ENCODE measurements at regions not wholly inside any gene's neighbourhood (a gene's known extent, or its start where the extent isn't known, plus 50 kb on each side); places are given as distances from the start of the nearest gene placed in this dataset.

DNA sequence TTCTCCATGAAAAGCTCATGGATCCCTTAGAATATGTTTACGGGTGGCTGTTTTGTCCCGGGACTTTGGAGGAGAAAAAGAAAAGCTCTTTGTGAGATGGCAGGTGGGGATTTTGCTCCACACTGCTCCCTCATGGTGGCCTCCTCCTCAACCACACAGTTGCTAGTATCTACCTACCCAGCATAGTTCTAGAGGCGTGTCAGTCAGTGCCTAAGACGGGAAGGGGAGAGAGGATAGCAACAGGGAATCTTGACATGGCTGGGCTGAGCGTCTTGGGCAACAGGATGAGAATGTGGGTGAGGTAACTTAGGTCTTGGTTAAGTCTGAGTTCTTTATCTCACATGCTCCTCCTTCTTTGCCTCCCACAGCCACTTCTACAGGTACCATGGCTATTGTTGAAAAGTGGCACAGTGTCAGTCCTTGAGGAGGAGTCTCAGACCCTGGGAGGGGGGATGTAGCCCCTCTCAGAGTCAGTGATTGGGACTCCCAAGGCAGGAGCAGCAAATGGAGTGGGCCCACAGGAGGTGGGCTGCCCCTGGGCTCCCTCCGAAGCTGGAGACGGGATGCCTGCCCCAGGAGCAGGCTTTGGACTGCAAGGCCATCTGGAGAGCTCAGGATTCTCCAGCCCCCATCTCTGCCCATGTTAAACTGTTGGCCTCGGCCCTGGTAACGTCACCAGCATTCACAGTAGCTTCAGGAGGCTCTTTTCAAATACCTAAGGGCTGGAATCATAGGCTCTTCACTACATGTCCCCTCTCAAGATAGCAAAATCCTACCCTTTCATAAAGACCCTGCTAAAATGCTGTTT, 75.4 kb downstream of the TENT5C start:
- Histone ChIP-seq H3K27me3 (no peaks in the 10 kb centered on the region), H3K4me3 (no peak overlapping the region), H3K9me3 (no peaks in the 10 kb centered on the region), H3K4me1 (ENCODE audit: insufficient read depth) (peaks cover 6% of the 10 kb centered on the region), H3K36me3 (no peaks in the 10 kb centered on the region), H3K27ac (no peak overlapping the region)
- DNase-seq = no peak
- TF ChIP-seq EP300 (IDR thresholded peaks at IDR 0.05) (no peak), POLR2A (IDR thresholded peaks at IDR 0.05) (no peak), CTCF (IDR thresholded peaks at IDR 0.05) (no peak)
- intact Hi-C loops (cut with DNase I) = loop anchor here in 1 of 4 donors (10.0 kb wide), 1 partner anchor 796 kb away; no protein-coding TSS in a partner anchor
- WGBS, 3 donors = 75 to 86% (median 85%) methylated on average over 9 of the region's 9 CpGs

DNA sequence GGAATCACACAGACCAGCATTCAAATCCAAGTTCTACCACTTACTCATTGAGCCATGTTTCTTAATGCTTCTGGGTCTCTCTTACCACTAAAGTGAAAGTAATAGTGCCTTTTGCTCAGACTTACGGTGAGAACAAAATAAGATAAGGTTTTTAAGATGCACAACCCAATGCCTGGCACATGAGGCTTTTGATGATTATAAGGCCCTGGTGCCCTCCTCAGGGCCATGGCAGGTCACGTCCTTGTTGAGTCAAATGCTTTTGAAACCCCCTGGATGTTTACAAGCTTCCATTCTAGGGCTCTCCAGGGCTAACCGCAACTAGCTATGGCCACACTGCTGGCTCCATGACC, 76.0 kb downstream of the TENT5C start:
- Histone ChIP-seq H3K4me1 (ENCODE audit: insufficient read depth) (peaks cover 11% of the 10 kb centered on the region), H3K27me3 (no peaks in the 10 kb centered on the region), H3K9me3 (no peaks in the 10 kb centered on the region), H3K27ac (no peak overlapping the region), H3K4me3 (no peak overlapping the region), H3K36me3 (no peaks in the 10 kb centered on the region)
- 85 to 88% (median 87%) methylated on average over 3 of the region's 3 CpGs for WGBS, 3 donors
- no peak for DNase-seq
- TF ChIP-seq EP300 (IDR thresholded peaks at IDR 0.05) (no peak), CTCF (IDR thresholded peaks at IDR 0.05) (no peak), POLR2A (IDR thresholded peaks at IDR 0.05) (no peak)
- intact Hi-C loops (cut with DNase I) = loop anchor here in 1 of 4 donors (10.0 kb wide), 1 partner anchor 797 kb away; no protein-coding TSS in a partner anchor

- Histone ChIP-seq H3K27ac (no peak overlapping the region), H3K36me3 (no peaks in the 10 kb centered on the region), H3K27me3 (no peaks in the 10 kb centered on the region), H3K4me1 (ENCODE audit: insufficient read depth) (peaks cover 15% of the 10 kb centered on the region), H3K4me3 (no peak overlapping the region), H3K9me3 (no peaks in the 10 kb centered on the region)
- intact Hi-C loops (cut with DNase I) = loop anchor here in 1 of 4 donors (10.0 kb wide), 1 partner anchor 798 kb away; no protein-coding TSS in a partner anchor
- TF ChIP-seq EP300 (IDR thresholded peaks at IDR 0.05) = no peak
- TF ChIP-seq CTCF (IDR thresholded peaks at IDR 0.05) = no peak
- TF ChIP-seq POLR2A (IDR thresholded peaks at IDR 0.05) = no peak
- WGBS, 3 donors = 74 to 86% (median 83%) methylated on average over 4 of the region's 4 CpGs
- DNase-seq = no peak
Measured at GRCh38 chr1:117682372-117682771, 76.5 kb downstream of the TENT5C start.

DNA sequence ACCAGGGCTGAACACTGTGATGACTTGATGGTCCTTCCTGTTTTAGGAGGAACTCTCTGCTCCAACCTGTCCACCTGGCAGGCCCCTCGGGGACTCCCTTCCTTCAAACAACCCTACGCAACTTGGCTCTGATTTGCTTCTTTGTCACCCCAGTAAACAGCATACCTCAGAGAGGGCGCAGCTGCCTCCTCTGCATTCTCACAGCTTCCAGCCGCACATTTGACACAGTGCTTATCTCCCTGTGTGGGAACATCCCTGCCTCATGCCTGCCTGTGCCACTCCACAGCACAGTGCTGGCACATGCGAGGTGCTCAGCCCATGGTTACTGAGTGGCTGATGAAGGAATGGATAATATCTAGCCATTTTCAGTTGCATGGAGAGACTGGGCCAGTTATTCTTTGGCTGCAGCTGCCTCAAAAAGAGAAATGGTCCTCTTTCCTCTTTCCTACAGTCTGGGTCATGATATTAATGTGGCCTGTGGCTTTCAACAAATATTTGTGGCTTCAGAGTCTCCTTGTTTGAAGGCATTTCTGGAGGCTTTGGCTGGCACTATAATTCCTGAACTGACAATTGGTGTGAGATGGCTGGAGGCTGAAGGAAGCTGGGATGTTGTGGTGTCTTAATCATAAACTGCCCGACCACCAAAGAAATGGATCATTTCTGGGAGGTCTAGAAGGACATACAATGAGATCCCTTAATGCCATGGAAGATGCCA, 77.9 kb downstream of the TENT5C start:
- intact Hi-C loops (cut with DNase I) = loop anchor here in 1 of 4 donors (10.0 kb wide), 1 partner anchor 799 kb away; no protein-coding TSS in a partner anchor
- peaks cover 15% of the 10 kb centered on the region for H3K4me1 ChIP-seq (ENCODE audit: insufficient read depth)
- 83 to 93% (median 86%) methylated on average over 6 of the region's 6 CpGs for WGBS, 3 donors

More for the DNA sequence above, 77.9 kb downstream of the TENT5C start:
- H3K9me3 ChIP-seq = no peaks in the 10 kb centered on the region
- no peak overlapping the region for H3K4me3 ChIP-seq
- no peak for TF ChIP-seq POLR2A (IDR thresholded peaks at IDR 0.05)
- no peak for TF ChIP-seq CTCF (IDR thresholded peaks at IDR 0.05)
- no peak for TF ChIP-seq EP300 (IDR thresholded peaks at IDR 0.05)
- H3K36me3 ChIP-seq = no peaks in the 10 kb centered on the region
- no peak overlapping the region for H3K27ac ChIP-seq
- no peak for DNase-seq
- H3K27me3 ChIP-seq = peaks cover 2% of the 10 kb centered on the region
